SK-N-SH (cell line): ENCODE measurements at regions not wholly inside any gene's neighbourhood (a gene's known extent, or its start where the extent isn't known, plus 50 kb on each side); places are given as distances from the start of the nearest gene placed in this dataset.

Source experiments
- CTCF ChIA-PET: fragments of 300-600, 350-600 bp; formaldehyde crosslinking; extraction: SDS; loops from one replicate; lab custom pipeline; 2021; lab: Yijun Ruan, JAX
- POLR2A ChIA-PET: fragments of 350-600 bp; sonication (Branson Sonifier 250); formaldehyde crosslinking; extraction: SDS; loops from one replicate; lab custom pipeline; 2020; ENCODE audit warnings: antibody characterized with exemption, inconsistent platforms; lab: Yijun Ruan, JAX
- DNase-seq: peaks from one replicate; pipeline ENCODE4 v3.0.0; 2012
- H2AFZ ChIP-seq: fragments of 200-600 bp; sonication (generic); 2 replicates; pipeline ENCODE4 v1.8.1; 2016; ENCODE audit warnings: antibody characterized with exemption, mild to moderate bottlenecking, low read depth
- H3F3A ChIP-seq: fragments of 200-600 bp; sonication (generic); replicated peaks from 2 replicates; pipeline ENCODE3; 2016; ENCODE audit warnings: antibody characterized with exemption, mild to moderate bottlenecking; ENCODE audit not compliant: insufficient read depth
- H3K27ac ChIP-seq, 2 experiments: fragments of 200-500 bp in 1 of 2; fragments of 200-600 bp in 1 of 2; sonication (Bioruptor generic) in 1 of 2; sonication (generic), shearing (Covaris generic) in 1 of 2; 2 replicates each; pipeline versions ENCODE4 v1.5.1 to v1.6.1; 2014 to 2016; ENCODE audit warnings: low read depth in 2 of 2, inconsistent platforms in 1 of 2, low read length in 1 of 2, mild to moderate bottlenecking in 1 of 2, mixed read lengths in 1 of 2
- H3K27me3 ChIP-seq: fragments of 200-600 bp; sonication (generic), shearing (Covaris generic); 2 replicates; pipeline ENCODE4 v1.6.1; 2016; ENCODE audit warnings: mixed run types; ENCODE audit not compliant: insufficient read depth
- H3K36me3 ChIP-seq, 2 experiments: fragments of 200-500 bp in 1 of 2; fragments of 200-600 bp in 1 of 2; sonication (Bioruptor generic) in 1 of 2; sonication (generic) in 1 of 2; replicated peaks in 1 of 2; 2 replicates each; pipeline versions ENCODE3 to v1.5.1; 2014 to 2016; ENCODE audit warnings: low read length in 1 of 2, mild to moderate bottlenecking in 1 of 2; ENCODE audit not compliant: insufficient read depth in 2 of 2, control insufficient read depth in 1 of 2
- H3K4me1 ChIP-seq, 2 experiments: fragments of 200-500 bp in 1 of 2; fragments of 200-600 bp in 1 of 2; sonication (Bioruptor generic) in 1 of 2; sonication (generic), shearing (Covaris generic) in 1 of 2; 2 replicates each; pipeline versions ENCODE4 v1.5.1 to v1.6.1; 2014 to 2016; ENCODE audit warnings: low read depth in 1 of 2, low read length in 1 of 2, mixed run types in 1 of 2; ENCODE audit not compliant: insufficient read depth in 2 of 2, control insufficient read depth in 1 of 2
- H3K4me2 ChIP-seq: fragments of 200-600 bp; sonication (generic), shearing (Covaris generic); 2 replicates; pipeline ENCODE4 v1.6.1; 2017; ENCODE audit warnings: mixed run types
- H3K4me3 ChIP-seq, 2 experiments: fragments of 200-500 bp in 1 of 2; fragments of 200-600 bp in 1 of 2; sonication (Bioruptor generic) in 1 of 2; sonication (generic), shearing (Covaris generic) in 1 of 2; 2 replicates each; pipeline versions ENCODE4 v1.5.1 to v1.8.1; 2014 to 2016; ENCODE audit warnings: low read depth in 2 of 2, inconsistent platforms in 1 of 2, low read length in 1 of 2, mild to moderate bottlenecking in 1 of 2, mixed read lengths in 1 of 2, moderate library complexity in 1 of 2
- H3K79me2 ChIP-seq: fragments of 200-600 bp; sonication (generic); 2 replicates; pipeline ENCODE4 v1.8.1; 2017; ENCODE audit warnings: mild to moderate bottlenecking; ENCODE audit not compliant: insufficient read depth
- H3K9ac ChIP-seq: fragments of 200-600 bp; sonication (generic); 2 replicates; pipeline ENCODE4 v1.6.1; 2017; ENCODE audit warnings: mixed run types
- H3K9me2 ChIP-seq: fragments of 200-600 bp; sonication (generic); 2 replicates; pipeline ENCODE4 v1.6.1; 2017; ENCODE audit warnings: mixed run types
- H3K9me3 ChIP-seq: fragments of 200-600 bp; sonication (generic); 2 replicates; pipeline ENCODE4 v1.6.1; 2017; ENCODE audit warnings: mixed run types, mild to moderate bottlenecking, moderate library complexity
- H4K20me1 ChIP-seq: fragments of 200-600 bp; sonication (generic); 2 replicates; pipeline ENCODE4 v1.6.1; 2017; ENCODE audit warnings: mild to moderate bottlenecking, mixed run types; ENCODE audit not compliant: insufficient read depth
- CHD2 ChIP-seq: fragments of 150-350 bp; IDR thresholded peaks from 2 replicates; pipeline ENCODE4 v1.6.1; 2018; ENCODE audit warnings: low read length; ENCODE audit not compliant: partially characterized antibody
- CTCF ChIP-seq: fragments of 200-600 bp; sonication (generic); IDR thresholded peaks from 2 replicates; pipeline ENCODE4 v1.6.1; 2017; ENCODE audit warnings: antibody characterized with exemption, mild to moderate bottlenecking, moderate library complexity
- ELF1 ChIP-seq: IDR thresholded peaks from 2 replicates; pipeline ENCODE4 v1.4.0; 2012
- EP300 ChIP-seq, 2 experiments: IDR thresholded peaks; 2 replicates each; pipeline versions ENCODE4 v1.4.0 to v1.6.1; 2012; ENCODE audit warnings: borderline replicate concordance in 1 of 2, low read depth in 1 of 2, low read length in 1 of 2
- FOXM1 ChIP-seq: IDR thresholded peaks from 2 replicates; pipeline ENCODE4 v1.4.0; 2012; ENCODE audit warnings: low read depth, mild to moderate bottlenecking
- GATA2 ChIP-seq: sonication (generic); formaldehyde crosslinking; IDR thresholded peaks from 2 replicates; pipeline ENCODE4 v1.5.0; 2020; ENCODE audit warnings: mild to moderate bottlenecking, missing genetic modification reagents
- MXI1 ChIP-seq: IDR thresholded peaks from 2 replicates; pipeline ENCODE4 v1.6.1; 2012; ENCODE audit warnings: mild to moderate bottlenecking, low read depth, low read length, improper control_type of control experiment
- NRF1 ChIP-seq: IDR thresholded peaks from 2 replicates; pipeline ENCODE4 v1.6.1; 2012; ENCODE audit warnings: low read depth, mild to moderate bottlenecking, low read length
- POLR2AphosphoS5 ChIP-seq: IDR thresholded peaks from 2 replicates; pipeline ENCODE4 v1.6.1; 2012; ENCODE audit warnings: low read depth, low read length
- RCOR1 ChIP-seq: fragments of 150-350 bp; IDR thresholded peaks from 2 replicates; pipeline ENCODE4 v1.6.1; 2017; ENCODE audit warnings: antibody characterized with exemption, low read length
- RXRA ChIP-seq: IDR thresholded peaks from 2 replicates; pipeline ENCODE4 v1.4.0; 2012; ENCODE audit warnings: low read depth, mild to moderate bottlenecking, borderline replicate concordance
- SIN3A ChIP-seq: IDR thresholded peaks from 2 replicates; pipeline ENCODE4 v1.6.1; 2012; ENCODE audit warnings: low read depth, mild to moderate bottlenecking, low read length, moderate library complexity, borderline replicate concordance
- TAF1 ChIP-seq: IDR thresholded peaks from 2 replicates; pipeline ENCODE4 v1.6.1; 2012; ENCODE audit warnings: low read depth, mild to moderate bottlenecking, low read length, moderate library complexity, borderline replicate concordance
- TCF12 ChIP-seq: IDR thresholded peaks from 2 replicates; pipeline ENCODE4 v1.4.0; 2012
- TEAD4 ChIP-seq: IDR thresholded peaks from 2 replicates; pipeline ENCODE4 v1.4.0; 2012; ENCODE audit warnings: mild to moderate bottlenecking, borderline replicate concordance; ENCODE audit not compliant: insufficient read depth
- USF1 ChIP-seq: IDR thresholded peaks from 2 replicates; pipeline ENCODE4 v1.4.0; 2012; ENCODE audit warnings: low read depth, borderline replicate concordance
- USF2 ChIP-seq: fragments of 150-350 bp; IDR thresholded peaks from 2 replicates; pipeline ENCODE4 v1.6.1; 2017; ENCODE audit warnings: antibody characterized with exemption, low read length, low read depth, borderline replicate concordance
- YY1 ChIP-seq: IDR thresholded peaks from 2 replicates; pipeline ENCODE4 v1.4.0; 2012; ENCODE audit warnings: low read depth, mild to moderate bottlenecking
- WGBS: methylation state at CpG from one replicate; pipeline ENCODE4 v1.1.6; 2017; ENCODE audit warnings: low lambda C conversion rate; 5-methylcytosine and 5-hydroxymethylcytosine counted together
- TF ChIP-seq, protein P1 (sequence below): IDR thresholded peaks from 2 replicates; pipeline ENCODE4; 2012

GRCh38 chr7:148950806-148951205 lies 66.7 kb upstream of the EZH2 start:
- no peak overlapping the region for H3K9ac ChIP-seq
- no peak overlapping the region for H2AFZ ChIP-seq
- no peaks in the 10 kb centered on the region for H3K4me1 ChIP-seq
- H3K9me3 ChIP-seq = no peaks in the 10 kb centered on the region
- 90% methylated on average over 4 of the region's 4 CpGs for WGBS
- H3K9me2 ChIP-seq = no peaks in the 10 kb centered on the region
- ChIA-PET POLR2A (no interaction called here), CTCF (interaction anchor here (0.7 to 1.5 kb wide), 2 partner anchors 16 to 94 kb away, joined by 3 to 8 read pairs; no protein-coding TSS in a partner anchor)
- no peak overlapping the region for H3K27ac ChIP-seq
- no peaks in the 10 kb centered on the region for H3K36me3 ChIP-seq
- no peaks in the 10 kb centered on the region for H3F3A ChIP-seq
- H3K79me2 ChIP-seq = no peaks in the 10 kb centered on the region
- TF ChIP-seq USF2 (no peak), GATA2 (no peak), SIN3A (no peak), TEAD4 (no peak), CHD2 (no peak), EP300 (IDR thresholded peaks at IDR 0.05; ENCODE audit: borderline replicate concordance in 1 of 2, low read depth in 1 of 2, low read length in 1 of 2) (no peak), CTCF (no peak), RCOR1 (no peak), RXRA (no peak), POLR2AphosphoS5 (no peak), FOXM1 (no peak), ELF1 (no peak), USF1 (no peak), TAF1 (no peak), YY1 (no peak), TCF12 (no peak), NRF1 (no peak), MXI1 (no peak)
- TF ChIP-seq, protein P1, sequence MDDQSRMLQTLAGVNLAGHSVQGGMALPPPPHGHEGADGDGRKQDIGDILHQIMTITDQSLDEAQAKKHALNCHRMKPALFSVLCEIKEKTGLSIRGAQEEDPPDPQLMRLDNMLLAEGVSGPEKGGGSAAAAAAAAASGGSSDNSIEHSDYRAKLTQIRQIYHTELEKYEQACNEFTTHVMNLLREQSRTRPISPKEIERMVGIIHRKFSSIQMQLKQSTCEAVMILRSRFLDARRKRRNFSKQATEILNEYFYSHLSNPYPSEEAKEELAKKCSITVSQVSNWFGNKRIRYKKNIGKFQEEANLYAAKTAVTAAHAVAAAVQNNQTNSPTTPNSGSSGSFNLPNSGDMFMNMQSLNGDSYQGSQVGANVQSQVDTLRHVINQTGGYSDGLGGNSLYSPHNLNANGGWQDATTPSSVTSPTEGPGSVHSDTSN = no peak
- H3K4me3 ChIP-seq = no peak overlapping the region
- DNase-seq = no peak
- no peaks in the 10 kb centered on the region for H3K27me3 ChIP-seq
- no peaks in the 10 kb centered on the region for H4K20me1 ChIP-seq
- no peak overlapping the region for H3K4me2 ChIP-seq
